ENCODE measurements at regions not wholly inside any gene's neighbourhood (a gene's known extent, or its start where the extent isn't known, plus 50 kb on each side); places are given as distances from the start of the nearest gene placed in this dataset.

- H3K4me1 ChIP-seq: no peaks in the 10 kb centered on the region
- DNase-seq: no peak
- no peaks in the 10 kb centered on the region for H3K27me3 ChIP-seq
- TF ChIP-seq CTCF (IDR thresholded peaks at IDR 0.05 in 4 of 5, conservative IDR thresholded peaks at IDR 0.05 in 1 of 5) (no peak), POLR2A (IDR thresholded peaks at IDR 0.05) (no peak)
- H3K27ac ChIP-seq: no peak overlapping the region
- no peaks in the 10 kb centered on the region for H3K9me3 ChIP-seq
- no peak for ATAC-seq
- no peaks in the 10 kb centered on the region for H3K36me3 ChIP-seq
- in situ Hi-C loops (cut with MboI; ENCODE audit: low sequenced_read_pairs in 4 of 4): no loop called here
- H3K4me3 ChIP-seq: no peak overlapping the region
- intact Hi-C loops (cut with DNase I; ENCODE audit: low total_unique reads): no loop called here
These were observed 128.8 kb upstream of the FZD8 start for GRCh38 chr10:35770817-35771355.

GRCh38 chr10:35769795-35770194, 127.7 kb upstream of the FZD8 start:
- in situ Hi-C loops (cut with MboI; ENCODE audit: low sequenced_read_pairs in 4 of 4): no loop called here
- no peak for DNase-seq
- intact Hi-C loops (cut with DNase I; ENCODE audit: low total_unique reads): no loop called here

GRCh38 chr10:35768731-35769130, 126.6 kb upstream of the FZD8 start:
- Histone ChIP-seq H3K4me3 (no peak overlapping the region), H3K9me3 (no peaks in the 10 kb centered on the region), H3K27ac (no peak overlapping the region), H3K27me3 (no peaks in the 10 kb centered on the region), H3K4me1 (no peaks in the 10 kb centered on the region), H3K36me3 (no peaks in the 10 kb centered on the region)
- intact Hi-C loops (cut with DNase I; ENCODE audit: low total_unique reads) (no loop called here), in situ Hi-C loops (cut with MboI; ENCODE audit: low sequenced_read_pairs in 4 of 4) (no loop called here)
- TF ChIP-seq POLR2A (IDR thresholded peaks at IDR 0.05) (no peak), CTCF (IDR thresholded peaks at IDR 0.05 in 4 of 5, conservative IDR thresholded peaks at IDR 0.05 in 1 of 5) (no peak)
- DNase-seq (no peak), ATAC-seq (no peak)

More at GRCh38 chr10:35769795-35770194, 127.7 kb upstream of the FZD8 start:
- H3K27ac ChIP-seq: no peak overlapping the region
- TF ChIP-seq CTCF (IDR thresholded peaks at IDR 0.05 in 4 of 5, conservative IDR thresholded peaks at IDR 0.05 in 1 of 5): no peak
- TF ChIP-seq POLR2A (IDR thresholded peaks at IDR 0.05): no peak
- no peaks in the 10 kb centered on the region for H3K36me3 ChIP-seq
- H3K4me1 ChIP-seq: no peaks in the 10 kb centered on the region
- H3K4me3 ChIP-seq: no peak overlapping the region
- ATAC-seq: no peak
- H3K9me3 ChIP-seq: no peaks in the 10 kb centered on the region
- no peaks in the 10 kb centered on the region for H3K27me3 ChIP-seq

- intact Hi-C loops (cut with DNase I; ENCODE audit: low total_unique reads) (no loop called here), in situ Hi-C loops (cut with MboI; ENCODE audit: low sequenced_read_pairs in 4 of 4) (no loop called here)
- TF ChIP-seq POLR2A (IDR thresholded peaks at IDR 0.05) (no peak), CTCF (IDR thresholded peaks at IDR 0.05 in 4 of 5, conservative IDR thresholded peaks at IDR 0.05 in 1 of 5) (no peak)
- Histone ChIP-seq H3K27me3 (no peaks in the 10 kb centered on the region), H3K4me3 (no peak overlapping the region), H3K9me3 (no peaks in the 10 kb centered on the region), H3K27ac (no peak overlapping the region), H3K4me1 (no peaks in the 10 kb centered on the region), H3K36me3 (no peaks in the 10 kb centered on the region)
- ATAC-seq (no peak), DNase-seq (no peak)
These were observed 125.9 kb upstream of the FZD8 start for GRCh38 chr10:35768011-35768410.

GRCh38 chr10:35765996-35766395, 123.9 kb upstream of the FZD8 start:
- intact Hi-C loops (cut with DNase I; ENCODE audit: low total_unique reads): no loop called here
- no peak for ATAC-seq
- no peak for DNase-seq
- in situ Hi-C loops (cut with MboI; ENCODE audit: low sequenced_read_pairs in 4 of 4): no loop called here
- Histone ChIP-seq H3K4me1 (no peaks in the 10 kb centered on the region), H3K36me3 (no peaks in the 10 kb centered on the region), H3K27ac (no peak overlapping the region), H3K27me3 (no peaks in the 10 kb centered on the region), H3K4me3 (no peak overlapping the region), H3K9me3 (no peaks in the 10 kb centered on the region)
- TF ChIP-seq CTCF (IDR thresholded peaks at IDR 0.05 in 4 of 5, conservative IDR thresholded peaks at IDR 0.05 in 1 of 5): no peak
- TF ChIP-seq POLR2A (IDR thresholded peaks at IDR 0.05): no peak

Measured in gastrocnemius medialis (tissue), 4 donors.